GM23338 (cell line): ENCODE measurements at regions not wholly inside any gene's neighbourhood (a gene's known extent, or its start where the extent isn't known, plus 50 kb on each side); places are given as distances from the start of the nearest gene placed in this dataset.

ENCODE experiments used
- ATAC-seq: fragments of 200-7000 bp; cut with Tn5 transposase; 3 replicates; pipeline ENCODE4 v1.9.1; 2020
- DNase-seq: peaks from one replicate; pipeline ENCODE4 v3.0.0-alpha.2; 2015; ENCODE audit warnings: low spot score
- H2AFZ ChIP-seq: fragments of 200-600 bp; sonication (generic); 2 replicates; pipeline ENCODE4 v1.8.0; 2016; ENCODE audit warnings: antibody characterized with exemption, mild to moderate bottlenecking, moderate library complexity
- H3F3A ChIP-seq: fragments of 200-600 bp; sonication (generic); replicated peaks from 2 replicates; pipeline ENCODE4 v1.8.0; 2017; ENCODE audit warnings: antibody characterized with exemption, mixed run types, low read depth
- H3K27ac ChIP-seq: fragments of 200-600 bp; sonication (generic); 2 replicates; pipeline ENCODE4 v1.6.1; 2016; ENCODE audit warnings: low read depth
- H3K27me3 ChIP-seq: fragments of 200-600 bp; sonication (generic); 2 replicates; pipeline ENCODE4 v1.8.0; 2016; ENCODE audit warnings: mild to moderate bottlenecking, mixed run types, moderate library complexity; ENCODE audit not compliant: insufficient read depth
- H3K36me3 ChIP-seq: fragments of 200-600 bp; sonication (generic); 2 replicates; pipeline ENCODE4 v1.8.0; 2016; ENCODE audit warnings: mild to moderate bottlenecking; ENCODE audit not compliant: insufficient read depth
- H3K4me1 ChIP-seq: fragments of 200-600 bp; sonication (generic); 2 replicates; pipeline ENCODE4 v1.8.0; 2016; ENCODE audit warnings: mild to moderate bottlenecking, moderate library complexity; ENCODE audit not compliant: insufficient read depth
- H3K4me2 ChIP-seq: fragments of 200-600 bp; sonication (generic); 2 replicates; pipeline ENCODE4 v1.7.1; 2017; ENCODE audit warnings: mixed run types
- H3K4me3 ChIP-seq: fragments of 200-600 bp; sonication (generic); 2 replicates; pipeline ENCODE4 v1.6.1; 2016; ENCODE audit warnings: mixed run types
- H3K79me2 ChIP-seq: fragments of 200-600 bp; sonication (generic); replicated peaks from 2 replicates; pipeline ENCODE4 v1.8.0; 2017; ENCODE audit warnings: mild to moderate bottlenecking; ENCODE audit not compliant: insufficient read depth
- H3K9me2 ChIP-seq: fragments of 200-600 bp; sonication (generic); 2 replicates; pipeline ENCODE4 v1.8.0; 2017; ENCODE audit not compliant: insufficient read depth
- H4K20me1 ChIP-seq: fragments of 200-600 bp; sonication (generic); replicated peaks from 2 replicates; pipeline ENCODE4 v1.8.0; 2017; ENCODE audit warnings: mild to moderate bottlenecking; ENCODE audit not compliant: insufficient read depth
- H3K27ac Mint-ChIP-seq: 2 replicates; pipeline ENCODE4 v1.8.0; 2020; ENCODE audit warnings: inconsistent platforms, mild to moderate bottlenecking, moderate library complexity, mixed read lengths
- H3K27me3 Mint-ChIP-seq: 3 replicates; pipeline ENCODE4 v1.8.0; 2022; ENCODE audit warnings: low read depth, mild to moderate bottlenecking, moderate library complexity, mixed read lengths, inconsistent platforms; ENCODE audit not compliant: insufficient read depth, poor library complexity
- H3K36me3 Mint-ChIP-seq: 3 replicates; pipeline ENCODE4 v1.8.0; 2021; ENCODE audit warnings: low read depth, mild to moderate bottlenecking, inconsistent platforms, moderate library complexity, mixed read lengths
- H3K4me1 Mint-ChIP-seq: 3 replicates; pipeline ENCODE4 v1.8.0; 2020; ENCODE audit warnings: mild to moderate bottlenecking, inconsistent platforms, mixed read lengths
- H3K4me3 Mint-ChIP-seq: 3 replicates; pipeline ENCODE4 v1.8.0; 2021; ENCODE audit warnings: moderate library complexity, mild to moderate bottlenecking, inconsistent platforms, mixed read lengths
- H3K9me3 Mint-ChIP-seq: 3 replicates; pipeline ENCODE4 v1.8.0; 2020; ENCODE audit warnings: moderate library complexity, mild to moderate bottlenecking, inconsistent platforms, mixed read lengths
- EZH2 ChIP-seq: fragments of 200-600 bp; sonication (generic); IDR thresholded peaks from one replicate; pipeline ENCODE4 v1.8.0; 2017; ENCODE audit warnings: antibody characterized with exemption, mild to moderate bottlenecking, low read depth; ENCODE audit not compliant: unreplicated experiment
- EZH2phosphoT487 ChIP-seq: fragments of 200-600 bp; sonication (generic); IDR thresholded peaks from one replicate; pipeline ENCODE4 v1.8.1; 2018; ENCODE audit warnings: antibody characterized with exemption; ENCODE audit not compliant: unreplicated experiment
- JUNB ChIP-seq: IDR thresholded peaks from one replicate; pipeline ENCODE4 v1.6.1; 2016; ENCODE audit warnings: antibody characterized with exemption; ENCODE audit not compliant: unreplicated experiment
- POLR2AphosphoS5 ChIP-seq: IDR thresholded peaks from 2 replicates; pipeline ENCODE4 v1.6.1; 2016; ENCODE audit warnings: antibody characterized with exemption, low read depth
- STAT1 ChIP-seq: IDR thresholded peaks from one replicate; pipeline ENCODE4 v1.6.1; 2016; ENCODE audit warnings: antibody characterized with exemption; ENCODE audit not compliant: unreplicated experiment
- ZNF114 ChIP-seq: fragments of 250-450 bp; sonication (Bioruptor Pico); IDR thresholded peaks from 2 replicates; pipeline ENCODE4 v1.5.0; 2020; ENCODE audit warnings: mild to moderate bottlenecking, moderate library complexity
- TF ChIP-seq, protein P1 (sequence below): fragments of 250-450 bp; sonication (Bioruptor Pico); IDR thresholded peaks from 2 replicates; pipeline ENCODE4 v1.5.0; 2020; ENCODE audit warnings: mild to moderate bottlenecking, moderate library complexity
- TF ChIP-seq, protein P2 (sequence below), 2 experiments: fragments of 200-600 bp in 1 of 2; sonication (generic) in 1 of 2; conservative IDR thresholded peaks; 2 replicates each; pipeline versions ENCODE4 v1.5.1 to v1.6.1; 2016 to 2017; ENCODE audit warnings: antibody characterized with exemption in 2 of 2, low read depth in 2 of 2, mild to moderate bottlenecking in 2 of 2, moderate library complexity in 1 of 2

DNA sequence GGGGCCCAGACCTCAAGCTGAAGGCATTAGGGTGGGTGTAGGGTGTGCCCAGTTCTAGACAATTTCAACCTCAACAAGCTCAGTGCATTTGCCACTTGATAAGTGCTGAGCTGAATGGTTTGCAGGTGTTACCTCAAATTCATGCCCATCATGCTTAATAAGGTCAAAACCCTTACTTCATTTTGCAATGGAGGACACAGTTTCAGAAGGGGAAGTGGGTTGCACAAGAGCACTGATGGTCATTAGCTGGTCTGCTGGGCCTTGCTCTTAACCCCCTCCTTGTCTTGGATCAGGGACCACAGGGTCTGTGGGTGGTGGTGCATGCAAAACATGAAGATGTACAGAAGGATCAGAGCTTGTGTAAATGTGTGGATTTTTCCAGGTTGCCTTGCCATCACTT lies 71.0 kb upstream of the SIRPA start (continued):
- TF ChIP-seq POLR2AphosphoS5, result no peak
- TF ChIP-seq STAT1, result no peak
- TF ChIP-seq EZH2, result no peak
- TF ChIP-seq JUNB, result no peak
- TF ChIP-seq ZNF114, result no peak
- TF ChIP-seq, protein P1, sequence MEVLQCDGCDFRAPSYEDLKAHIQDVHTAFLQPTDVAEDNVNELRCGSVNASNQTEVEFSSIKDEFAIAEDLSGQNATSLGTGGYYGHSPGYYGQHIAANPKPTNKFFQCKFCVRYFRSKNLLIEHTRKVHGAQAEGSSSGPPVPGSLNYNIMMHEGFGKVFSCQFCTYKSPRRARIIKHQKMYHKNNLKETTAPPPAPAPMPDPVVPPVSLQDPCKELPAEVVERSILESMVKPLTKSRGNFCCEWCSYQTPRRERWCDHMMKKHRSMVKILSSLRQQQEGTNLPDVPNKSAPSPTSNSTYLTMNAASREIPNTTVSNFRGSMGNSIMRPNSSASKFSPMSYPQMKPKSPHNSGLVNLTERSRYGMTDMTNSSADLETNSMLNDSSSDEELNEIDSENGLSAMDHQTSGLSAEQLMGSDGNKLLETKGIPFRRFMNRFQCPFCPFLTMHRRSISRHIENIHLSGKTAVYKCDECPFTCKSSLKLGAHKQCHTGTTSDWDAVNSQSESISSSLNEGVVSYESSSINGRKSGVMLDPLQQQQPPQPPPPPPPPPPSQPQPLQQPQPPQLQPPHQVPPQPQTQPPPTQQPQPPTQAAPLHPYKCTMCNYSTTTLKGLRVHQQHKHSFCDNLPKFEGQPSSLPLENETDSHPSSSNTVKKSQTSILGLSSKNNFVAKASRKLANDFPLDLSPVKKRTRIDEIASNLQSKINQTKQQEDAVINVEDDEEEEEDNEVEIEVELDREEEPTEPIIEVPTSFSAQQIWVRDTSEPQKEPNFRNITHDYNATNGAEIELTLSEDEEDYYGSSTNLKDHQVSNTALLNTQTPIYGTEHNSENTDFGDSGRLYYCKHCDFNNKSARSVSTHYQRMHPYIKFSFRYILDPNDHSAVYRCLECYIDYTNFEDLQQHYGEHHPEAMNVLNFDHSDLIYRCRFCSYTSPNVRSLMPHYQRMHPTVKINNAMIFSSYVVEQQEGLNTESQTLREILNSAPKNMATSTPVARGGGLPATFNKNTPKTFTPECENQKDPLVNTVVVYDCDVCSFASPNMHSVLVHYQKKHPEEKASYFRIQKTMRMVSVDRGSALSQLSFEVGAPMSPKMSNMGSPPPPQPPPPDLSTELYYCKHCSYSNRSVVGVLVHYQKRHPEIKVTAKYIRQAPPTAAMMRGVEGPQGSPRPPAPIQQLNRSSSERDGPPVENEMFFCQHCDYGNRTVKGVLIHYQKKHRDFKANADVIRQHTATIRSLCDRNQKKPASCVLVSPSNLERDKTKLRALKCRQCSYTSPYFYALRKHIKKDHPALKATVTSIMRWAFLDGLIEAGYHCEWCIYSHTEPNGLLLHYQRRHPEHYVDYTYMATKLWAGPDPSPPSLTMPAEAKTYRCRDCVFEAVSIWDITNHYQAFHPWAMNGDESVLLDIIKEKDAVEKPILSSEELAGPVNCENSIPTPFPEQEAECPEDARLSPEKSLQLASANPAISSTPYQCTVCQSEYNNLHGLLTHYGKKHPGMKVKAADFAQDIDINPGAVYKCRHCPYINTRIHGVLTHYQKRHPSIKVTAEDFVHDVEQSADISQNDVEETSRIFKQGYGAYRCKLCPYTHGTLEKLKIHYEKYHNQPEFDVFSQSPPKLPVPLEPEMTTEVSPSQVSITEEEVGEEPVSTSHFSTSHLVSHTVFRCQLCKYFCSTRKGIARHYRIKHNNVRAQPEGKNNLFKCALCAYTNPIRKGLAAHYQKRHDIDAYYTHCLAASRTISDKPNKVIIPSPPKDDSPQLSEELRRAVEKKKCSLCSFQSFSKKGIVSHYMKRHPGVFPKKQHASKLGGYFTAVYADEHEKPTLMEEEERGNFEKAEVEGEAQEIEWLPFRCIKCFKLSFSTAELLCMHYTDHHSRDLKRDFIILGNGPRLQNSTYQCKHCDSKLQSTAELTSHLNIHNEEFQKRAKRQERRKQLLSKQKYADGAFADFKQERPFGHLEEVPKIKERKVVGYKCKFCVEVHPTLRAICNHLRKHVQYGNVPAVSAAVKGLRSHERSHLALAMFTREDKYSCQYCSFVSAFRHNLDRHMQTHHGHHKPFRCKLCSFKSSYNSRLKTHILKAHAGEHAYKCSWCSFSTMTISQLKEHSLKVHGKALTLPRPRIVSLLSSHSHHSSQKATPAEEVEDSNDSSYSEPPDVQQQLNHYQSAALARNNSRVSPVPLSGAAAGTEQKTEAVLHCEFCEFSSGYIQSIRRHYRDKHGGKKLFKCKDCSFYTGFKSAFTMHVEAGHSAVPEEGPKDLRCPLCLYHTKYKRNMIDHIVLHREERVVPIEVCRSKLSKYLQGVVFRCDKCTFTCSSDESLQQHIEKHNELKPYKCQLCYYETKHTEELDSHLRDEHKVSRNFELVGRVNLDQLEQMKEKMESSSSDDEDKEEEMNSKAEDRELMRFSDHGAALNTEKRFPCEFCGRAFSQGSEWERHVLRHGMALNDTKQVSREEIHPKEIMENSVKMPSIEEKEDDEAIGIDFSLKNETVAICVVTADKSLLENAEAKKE (CRISPR knock-in tag), result no peak

DNA sequence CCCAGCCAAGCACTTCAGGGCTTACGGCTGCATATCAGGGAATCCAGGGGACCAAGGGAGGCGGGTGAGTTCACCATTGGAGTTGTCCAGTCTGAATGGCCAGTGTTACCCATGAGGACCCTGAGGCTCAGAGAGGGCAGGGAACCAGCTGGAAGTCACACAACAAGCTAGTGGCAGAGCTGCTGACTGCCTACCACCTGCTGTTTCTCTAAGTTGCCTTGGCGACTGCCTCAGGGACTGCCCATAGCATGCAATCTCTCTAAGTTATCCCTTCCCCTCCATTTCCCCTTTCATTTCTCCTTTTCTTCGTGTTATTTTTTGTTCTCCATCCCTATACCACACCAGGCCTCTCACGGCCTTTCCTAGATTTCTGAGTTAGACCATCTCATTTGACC lies 71.8 kb upstream of the SIRPA start:
- DNase-seq (no peak), ATAC-seq (no peak)
- no peak overlapping the region for H3K27ac ChIP-seq
- H3F3A ChIP-seq, result no peaks in the 10 kb centered on the region
- Mint-ChIP-seq H3K36me3 (no peaks in the 10 kb centered on the region), H3K27ac (no peak overlapping the region), H3K4me1 (peaks cover 18% of the 10 kb centered on the region), H3K27me3 (peaks cover 5% of the 10 kb centered on the region), H3K9me3 (no peaks in the 10 kb centered on the region), H3K4me3 (no peak overlapping the region; the same call in 2 of the 3 replicates)
- H3K79me2 ChIP-seq, result no peaks in the 10 kb centered on the region
- peaks cover 13% of the 10 kb centered on the region for H3K4me1 ChIP-seq
- no peak overlapping the region for H3K4me2 ChIP-seq
- no peak overlapping the region for H3K4me3 ChIP-seq
- H3K36me3 ChIP-seq, result no peaks in the 10 kb centered on the region
- no peaks in the 10 kb centered on the region for H3K27me3 ChIP-seq
- H2AFZ ChIP-seq, result no peak overlapping the region
- no peaks in the 10 kb centered on the region for H3K9me2 ChIP-seq
- no peaks in the 10 kb centered on the region for H4K20me1 ChIP-seq
- TF ChIP-seq, protein P1 (CRISPR knock-in tag), result no peak
- TF ChIP-seq, protein P2, sequence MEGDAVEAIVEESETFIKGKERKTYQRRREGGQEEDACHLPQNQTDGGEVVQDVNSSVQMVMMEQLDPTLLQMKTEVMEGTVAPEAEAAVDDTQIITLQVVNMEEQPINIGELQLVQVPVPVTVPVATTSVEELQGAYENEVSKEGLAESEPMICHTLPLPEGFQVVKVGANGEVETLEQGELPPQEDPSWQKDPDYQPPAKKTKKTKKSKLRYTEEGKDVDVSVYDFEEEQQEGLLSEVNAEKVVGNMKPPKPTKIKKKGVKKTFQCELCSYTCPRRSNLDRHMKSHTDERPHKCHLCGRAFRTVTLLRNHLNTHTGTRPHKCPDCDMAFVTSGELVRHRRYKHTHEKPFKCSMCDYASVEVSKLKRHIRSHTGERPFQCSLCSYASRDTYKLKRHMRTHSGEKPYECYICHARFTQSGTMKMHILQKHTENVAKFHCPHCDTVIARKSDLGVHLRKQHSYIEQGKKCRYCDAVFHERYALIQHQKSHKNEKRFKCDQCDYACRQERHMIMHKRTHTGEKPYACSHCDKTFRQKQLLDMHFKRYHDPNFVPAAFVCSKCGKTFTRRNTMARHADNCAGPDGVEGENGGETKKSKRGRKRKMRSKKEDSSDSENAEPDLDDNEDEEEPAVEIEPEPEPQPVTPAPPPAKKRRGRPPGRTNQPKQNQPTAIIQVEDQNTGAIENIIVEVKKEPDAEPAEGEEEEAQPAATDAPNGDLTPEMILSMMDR (conservative IDR thresholded peaks at IDR 0.05; ENCODE audit: low read depth in 2 of 2), result no peak
- TF ChIP-seq EZH2phosphoT487, result no peak
- no peak for TF ChIP-seq JUNB
- TF ChIP-seq STAT1, result no peak
- no peak for TF ChIP-seq POLR2AphosphoS5
- TF ChIP-seq EZH2, result no peak
- TF ChIP-seq ZNF114, result no peak
